ENCODE measurements at regions not wholly inside any gene's neighbourhood (a gene's known extent, or its start where the extent isn't known, plus 50 kb on each side); places are given as distances from the start of the nearest gene placed in this dataset.

- H4K20me1 ChIP-seq (ENCODE audit: control insufficient read depth, extremely low read depth, insufficient read depth, low read length): no peaks in the 10 kb centered on the region
- H2AFZ ChIP-seq (ENCODE audit: low read length): no peak overlapping the region
- no peaks in the 10 kb centered on the region for H3K27me3 ChIP-seq (ENCODE audit: control insufficient read depth, insufficient read depth, low read length)
- H3K4me2 ChIP-seq (ENCODE audit: extremely low read depth, insufficient read depth, low read length): no peak overlapping the region
- no peak for DNase-seq (ENCODE audit: low read depth in 2 of 2)
- H3K27ac ChIP-seq (ENCODE audit: insufficient read depth, low read length): no peak overlapping the region
- no peaks in the 10 kb centered on the region for H3K9me3 ChIP-seq (ENCODE audit: control insufficient read depth, insufficient read depth, low read depth, low read length)
- H3K4me3 ChIP-seq (replicated peaks in 1 of 4; ENCODE audit: control extremely low read depth in 1 of 4, insufficient read depth in 1 of 4, low read depth in 3 of 4, low read length in 4 of 4): no peak overlapping the region
- no peaks in the 10 kb centered on the region for H3K79me2 ChIP-seq (ENCODE audit: control insufficient read depth, insufficient read depth, low read length)
- H3K36me3 ChIP-seq (ENCODE audit: control insufficient read depth, insufficient read depth, low read length): no peaks in the 10 kb centered on the region
- H3K9ac ChIP-seq (ENCODE audit: insufficient read depth, low read length): no peak overlapping the region
- TF ChIP-seq EZH2 (IDR thresholded peaks at IDR 0.05; ENCODE audit: low read length, missing control alignments): no peak
- TF ChIP-seq, protein P1, sequence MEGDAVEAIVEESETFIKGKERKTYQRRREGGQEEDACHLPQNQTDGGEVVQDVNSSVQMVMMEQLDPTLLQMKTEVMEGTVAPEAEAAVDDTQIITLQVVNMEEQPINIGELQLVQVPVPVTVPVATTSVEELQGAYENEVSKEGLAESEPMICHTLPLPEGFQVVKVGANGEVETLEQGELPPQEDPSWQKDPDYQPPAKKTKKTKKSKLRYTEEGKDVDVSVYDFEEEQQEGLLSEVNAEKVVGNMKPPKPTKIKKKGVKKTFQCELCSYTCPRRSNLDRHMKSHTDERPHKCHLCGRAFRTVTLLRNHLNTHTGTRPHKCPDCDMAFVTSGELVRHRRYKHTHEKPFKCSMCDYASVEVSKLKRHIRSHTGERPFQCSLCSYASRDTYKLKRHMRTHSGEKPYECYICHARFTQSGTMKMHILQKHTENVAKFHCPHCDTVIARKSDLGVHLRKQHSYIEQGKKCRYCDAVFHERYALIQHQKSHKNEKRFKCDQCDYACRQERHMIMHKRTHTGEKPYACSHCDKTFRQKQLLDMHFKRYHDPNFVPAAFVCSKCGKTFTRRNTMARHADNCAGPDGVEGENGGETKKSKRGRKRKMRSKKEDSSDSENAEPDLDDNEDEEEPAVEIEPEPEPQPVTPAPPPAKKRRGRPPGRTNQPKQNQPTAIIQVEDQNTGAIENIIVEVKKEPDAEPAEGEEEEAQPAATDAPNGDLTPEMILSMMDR (conservative IDR thresholded peaks at IDR 0.05 in 1 of 2, IDR thresholded peaks at IDR 0.05 in 1 of 2; ENCODE audit: low read depth in 1 of 2, low read length in 2 of 2): no peak
- H3K4me1 ChIP-seq (ENCODE audit: control insufficient read depth, extremely low read depth, insufficient read depth, low read length): no peaks in the 10 kb centered on the region
These were observed 337.4 kb downstream of the CBLN4 start for GRCh38 chr20:55667955-55668354.

GRCh38 chr20:55667024-55667423 lies 338.3 kb downstream of the CBLN4 start:
- H3K79me2 ChIP-seq (ENCODE audit: control insufficient read depth, insufficient read depth, low read length): no peaks in the 10 kb centered on the region
- H3K4me2 ChIP-seq (ENCODE audit: extremely low read depth, insufficient read depth, low read length): no peak overlapping the region
- H3K4me3 ChIP-seq (replicated peaks in 1 of 4; ENCODE audit: control extremely low read depth in 1 of 4, insufficient read depth in 1 of 4, low read depth in 3 of 4, low read length in 4 of 4): no peak overlapping the region
- H3K27ac ChIP-seq (ENCODE audit: insufficient read depth, low read length): no peak overlapping the region
- H3K27me3 ChIP-seq (ENCODE audit: control insufficient read depth, insufficient read depth, low read length): no peaks in the 10 kb centered on the region
- no peak for DNase-seq (ENCODE audit: low read depth in 2 of 2)
- no peaks in the 10 kb centered on the region for H4K20me1 ChIP-seq (ENCODE audit: control insufficient read depth, extremely low read depth, insufficient read depth, low read length)
- no peaks in the 10 kb centered on the region for H3K36me3 ChIP-seq (ENCODE audit: control insufficient read depth, insufficient read depth, low read length)
- H3K9ac ChIP-seq (ENCODE audit: insufficient read depth, low read length): no peak overlapping the region
- no peaks in the 10 kb centered on the region for H3K4me1 ChIP-seq (ENCODE audit: control insufficient read depth, extremely low read depth, insufficient read depth, low read length)
- H2AFZ ChIP-seq (ENCODE audit: low read length): no peak overlapping the region
- no peaks in the 10 kb centered on the region for H3K9me3 ChIP-seq (ENCODE audit: control insufficient read depth, insufficient read depth, low read depth, low read length)
- TF ChIP-seq, protein P1 (conservative IDR thresholded peaks at IDR 0.05 in 1 of 2, IDR thresholded peaks at IDR 0.05 in 1 of 2; ENCODE audit: low read depth in 1 of 2, low read length in 2 of 2): no peak
- no peak for TF ChIP-seq EZH2 (IDR thresholded peaks at IDR 0.05; ENCODE audit: low read length, missing control alignments)

GRCh38 chr20:55656231-55656775 lies 349.0 kb downstream of the CBLN4 start:
- no peaks in the 10 kb centered on the region for H4K20me1 ChIP-seq (ENCODE audit: control insufficient read depth, extremely low read depth, insufficient read depth, low read length)
- DNase-seq (ENCODE audit: low read depth in 2 of 2): no peak
- H3K27me3 ChIP-seq (ENCODE audit: control insufficient read depth, insufficient read depth, low read length): no peaks in the 10 kb centered on the region

More at GRCh38 chr20:55656231-55656775, 349.0 kb downstream of the CBLN4 start:
- H3K36me3 ChIP-seq (ENCODE audit: control insufficient read depth, insufficient read depth, low read length): no peaks in the 10 kb centered on the region
- H3K4me2 ChIP-seq (ENCODE audit: extremely low read depth, insufficient read depth, low read length): no peak overlapping the region
- TF ChIP-seq EZH2 (IDR thresholded peaks at IDR 0.05; ENCODE audit: low read length, missing control alignments): no peak
- TF ChIP-seq, protein P1 (conservative IDR thresholded peaks at IDR 0.05 in 1 of 2, IDR thresholded peaks at IDR 0.05 in 1 of 2; ENCODE audit: low read depth in 1 of 2, low read length in 2 of 2): no peak
- H3K27ac ChIP-seq (ENCODE audit: insufficient read depth, low read length): no peak overlapping the region
- H3K79me2 ChIP-seq (ENCODE audit: control insufficient read depth, insufficient read depth, low read length): no peaks in the 10 kb centered on the region
- no peaks in the 10 kb centered on the region for H3K4me1 ChIP-seq (ENCODE audit: control insufficient read depth, extremely low read depth, insufficient read depth, low read length)
- H3K4me3 ChIP-seq (replicated peaks in 1 of 4; ENCODE audit: control extremely low read depth in 1 of 4, insufficient read depth in 1 of 4, low read depth in 3 of 4, low read length in 4 of 4): no peak overlapping the region
- no peak overlapping the region for H2AFZ ChIP-seq (ENCODE audit: low read length)
- H3K9ac ChIP-seq (ENCODE audit: insufficient read depth, low read length): no peak overlapping the region
- no peaks in the 10 kb centered on the region for H3K9me3 ChIP-seq (ENCODE audit: control insufficient read depth, insufficient read depth, low read depth, low read length)

All from fibroblast of lung (primary cell).